Right lobe of liver (tissue), 6 donors: ENCODE measurements at regions not wholly inside any gene's neighbourhood (a gene's known extent, or its start where the extent isn't known, plus 50 kb on each side); places are given as distances from the start of the nearest gene placed in this dataset.

ENCODE experiments used
- ATAC-seq, 4 donors: fragments of 200-7000 bp; cut with Tn5 transposase; one replicate each; pipeline ENCODE4 v1.9.1; 2020; ENCODE audit warnings: mild to moderate bottlenecking in 4 of 4, moderate library complexity in 4 of 4
- DNase-seq, 3 donors: peaks; one replicate each; pipeline ENCODE4 v3.0.0-alpha.2; 2020
- H3K27ac ChIP-seq, 3 donors: fragments of 200-600 bp; one replicate each; pipeline ENCODE4 v1.8.0; 2022
- H3K27me3 ChIP-seq, 2 donors: fragments of 200-600 bp; one replicate each; pipeline ENCODE4 v1.8.0; 2022
- H3K36me3 ChIP-seq, 4 donors: fragments of 200-600 bp; sonication (generic) in 1 of 4; one replicate each; pipeline versions ENCODE4 v1.5.1 to v1.8.0; 2017 to 2022; ENCODE audit warnings: control low read depth in 1 of 4
- H3K4me1 ChIP-seq, 4 donors: fragments of 200-600 bp; sonication (generic) in 1 of 4; one replicate each; pipeline versions ENCODE4 v1.5.1 to v1.8.0; 2017 to 2022; ENCODE audit warnings: control low read depth in 1 of 4
- H3K4me3 ChIP-seq, 3 donors: fragments of 200-600 bp; one replicate each; pipeline ENCODE4 v1.8.0; 2022
- H3K9me3 ChIP-seq, 4 donors: fragments of 200-600 bp; sonication (generic) in 1 of 4; one replicate each; pipeline versions ENCODE4 v1.5.1 to v1.8.0; 2017 to 2022; ENCODE audit warnings: control low read depth in 1 of 4
- CTCF ChIP-seq, 4 donors: fragments of 200-600 bp in 3 of 4; fragments of 450-650 bp in 1 of 4; IDR thresholded peaks; one replicate each; pipeline versions ENCODE4 v1.5.1 to v1.8.0; 2016 to 2022; ENCODE audit warnings: antibody characterized with exemption in 4 of 4, mild to moderate bottlenecking in 2 of 4
- POLR2A ChIP-seq: fragments of 450-650 bp; IDR thresholded peaks from one replicate; pipeline ENCODE4 v1.6.1; 2017; ENCODE audit warnings: antibody characterized with exemption, mild to moderate bottlenecking
- WGBS: methylation state at CpG from one replicate; pipeline ENCODE4 v1.1.6; 2018; ENCODE audit warnings: low coverage, low lambda C conversion rate; ENCODE audit not compliant: insufficient coverage; ENCODE audit errors: missing lambda C conversion rate; 5-methylcytosine and 5-hydroxymethylcytosine counted together
- intact Hi-C, 2 donors: fragments of 100-400 bp; cut with DNase I; formaldehyde crosslinking; loops; one replicate each; pipeline versions ENCODE4 v1.11.2 to v1.14.1; 2022
- donor health status: DM: no; HTN: yes; CAD: no.
- donor health status: DM: no; HTN: no; CAD: no.
- donor health status: DM: no; HTN: no; CAD: no.
- donor health status: DM: no; HTN: yes; CAD: no.
- donor health status: DM: no; HTN: yes; CAD: no.

GRCh38 chr6:140541288-140541687, 1166.8 kb upstream of the CITED2 start:
- no peaks in the 10 kb centered on the region for H3K27me3 ChIP-seq
- H3K36me3 ChIP-seq: no peaks in the 10 kb centered on the region
- no peak overlapping the region for H3K4me3 ChIP-seq
- ATAC-seq: no peak
- no peak for DNase-seq
- no peak for TF ChIP-seq POLR2A
- TF ChIP-seq CTCF (IDR thresholded peaks at IDR 0.05): no peak
- H3K27ac ChIP-seq: no peak overlapping the region
- WGBS: 89% methylated on average over 7 of the region's 7 CpGs
- intact Hi-C loops: no loop called here
- H3K4me1 ChIP-seq: no peaks in the 10 kb centered on the region
- no peaks in the 10 kb centered on the region for H3K9me3 ChIP-seq

- ATAC-seq: no peak
- 79% methylated on average over 1 of the region's 1 CpG for WGBS
- DNase-seq: no peak
- H3K4me3 ChIP-seq: no peak overlapping the region
- H3K36me3 ChIP-seq: no peaks in the 10 kb centered on the region
- H3K27me3 ChIP-seq: no peaks in the 10 kb centered on the region
- intact Hi-C loops: no loop called here
- TF ChIP-seq CTCF (IDR thresholded peaks at IDR 0.05) (no peak), POLR2A (no peak)
- no peak overlapping the region for H3K27ac ChIP-seq
- H3K9me3 ChIP-seq: no peaks in the 10 kb centered on the region
- H3K4me1 ChIP-seq: no peaks in the 10 kb centered on the region
Measured at GRCh38 chr6:140540743-140541142, 1166.3 kb upstream of the CITED2 start.

GRCh38 chr6:140538926-140539325, 1164.5 kb upstream of the CITED2 start:
- peak in 1 of 4 donors; percentile 26 for ATAC-seq
- TF ChIP-seq POLR2A (no peak), CTCF (IDR thresholded peaks at IDR 0.05) (no peak)
- no peaks in the 10 kb centered on the region for H3K9me3 ChIP-seq
- no peaks in the 10 kb centered on the region for H3K27me3 ChIP-seq
- H3K4me1 ChIP-seq: no peaks in the 10 kb centered on the region
- no peak overlapping the region for H3K27ac ChIP-seq
- H3K36me3 ChIP-seq: no peaks in the 10 kb centered on the region
- H3K4me3 ChIP-seq: no peak overlapping the region
- intact Hi-C loops: no loop called here
- DNase-seq: no peak

- WGBS: 30% methylated on average over 8 of the region's 8 CpGs
- ATAC-seq (peak; percentile 31 to 85 (median 56)), DNase-seq (no peak)
- H3K27ac ChIP-seq: no peak overlapping the region
- intact Hi-C loops: no loop called here
- no peaks in the 10 kb centered on the region for H3K4me1 ChIP-seq
- H3K27me3 ChIP-seq: no peaks in the 10 kb centered on the region
- no peaks in the 10 kb centered on the region for H3K9me3 ChIP-seq
- H3K36me3 ChIP-seq: no peaks in the 10 kb centered on the region
- no peak overlapping the region for H3K4me3 ChIP-seq
- TF ChIP-seq CTCF (IDR thresholded peaks at IDR 0.05) (no peak), POLR2A (no peak)
Measured at GRCh38 chr6:140537834-140538705, 1163.6 kb upstream of the CITED2 start.
